Neutrophil (primary cell): ENCODE measurements at regions not wholly inside any gene's neighbourhood (a gene's known extent, or its start where the extent isn't known, plus 50 kb on each side); places are given as distances from the start of the nearest gene placed in this dataset.

ENCODE experiments used
- H3K27ac ChIP-seq: fragments of 200-600 bp; sonication (generic); 2 replicates; pipeline ENCODE4 v1.5.1; 2016; ENCODE audit warnings: mild to moderate bottlenecking, moderate library complexity
- H3K27me3 ChIP-seq: fragments of 200-600 bp; sonication (generic); 2 replicates; pipeline ENCODE4 v1.6.0; 2016; ENCODE audit warnings: mild to moderate bottlenecking
- H3K36me3 ChIP-seq: fragments of 200-600 bp; sonication (generic); 2 replicates; pipeline ENCODE4 v1.5.1; 2017
- H3K4me1 ChIP-seq, 2 experiments: fragments of 200-600 bp in 1 of 2; sonication (generic) in 1 of 2; 1 replicate in 1 of 2; 2 replicates in 1 of 2; pipeline versions ENCODE4 v1.5.1 to v1.6.1; 2013 to 2016; ENCODE audit warnings: low read depth in 1 of 2, low read length in 1 of 2, mild to moderate bottlenecking in 1 of 2, moderate library complexity in 1 of 2; ENCODE audit not compliant: control insufficient read depth in 1 of 2, insufficient read depth in 1 of 2
- H3K4me3 ChIP-seq, 2 experiments: fragments of 200-600 bp in 1 of 2; sonication (generic) in 1 of 2; 1 replicate in 1 of 2; 2 replicates in 1 of 2; pipeline ENCODE4 v1.5.1; 2013 to 2016; ENCODE audit warnings: low read depth in 1 of 2, low read length in 1 of 2, mild to moderate bottlenecking in 1 of 2, moderate library complexity in 1 of 2
- H3K9me3 ChIP-seq: fragments of 200-600 bp; sonication (generic); 2 replicates; pipeline ENCODE4 v1.5.1; 2016
- TF ChIP-seq, protein P1 (sequence below): fragments of 200-600 bp; sonication (generic); IDR thresholded peaks from 2 replicates; pipeline ENCODE4 v1.5.1; 2016; ENCODE audit warnings: antibody characterized with exemption

DNA sequence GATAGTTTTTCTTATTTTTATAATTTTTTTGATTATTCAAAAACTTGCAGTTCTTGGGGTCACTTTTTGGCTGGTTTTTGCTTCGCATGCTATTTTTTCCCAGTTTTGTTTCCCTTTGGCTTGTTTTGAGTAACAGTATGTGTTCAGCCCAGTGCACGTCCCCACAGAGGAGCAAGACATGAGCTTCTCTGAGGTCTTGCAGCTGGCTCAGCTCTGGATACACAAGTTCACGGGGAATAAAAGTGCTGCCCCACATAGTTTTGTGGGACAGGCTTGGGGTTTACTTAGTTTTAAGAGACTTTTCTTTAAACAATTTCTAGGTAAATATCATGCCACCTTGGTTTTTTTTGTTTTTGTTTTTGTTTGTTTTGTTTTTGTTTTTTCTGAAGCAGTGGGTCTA, 297.8 kb upstream of the IRX1 start:
- no peaks in the 10 kb centered on the region for H3K36me3 ChIP-seq
- H3K9me3 ChIP-seq, result no peaks in the 10 kb centered on the region
- no peaks in the 10 kb centered on the region for H3K27me3 ChIP-seq
- no peak overlapping the region for H3K4me3 ChIP-seq
- no peaks in the 10 kb centered on the region for H3K4me1 ChIP-seq
- no peak overlapping the region for H3K27ac ChIP-seq
- TF ChIP-seq, protein P1, sequence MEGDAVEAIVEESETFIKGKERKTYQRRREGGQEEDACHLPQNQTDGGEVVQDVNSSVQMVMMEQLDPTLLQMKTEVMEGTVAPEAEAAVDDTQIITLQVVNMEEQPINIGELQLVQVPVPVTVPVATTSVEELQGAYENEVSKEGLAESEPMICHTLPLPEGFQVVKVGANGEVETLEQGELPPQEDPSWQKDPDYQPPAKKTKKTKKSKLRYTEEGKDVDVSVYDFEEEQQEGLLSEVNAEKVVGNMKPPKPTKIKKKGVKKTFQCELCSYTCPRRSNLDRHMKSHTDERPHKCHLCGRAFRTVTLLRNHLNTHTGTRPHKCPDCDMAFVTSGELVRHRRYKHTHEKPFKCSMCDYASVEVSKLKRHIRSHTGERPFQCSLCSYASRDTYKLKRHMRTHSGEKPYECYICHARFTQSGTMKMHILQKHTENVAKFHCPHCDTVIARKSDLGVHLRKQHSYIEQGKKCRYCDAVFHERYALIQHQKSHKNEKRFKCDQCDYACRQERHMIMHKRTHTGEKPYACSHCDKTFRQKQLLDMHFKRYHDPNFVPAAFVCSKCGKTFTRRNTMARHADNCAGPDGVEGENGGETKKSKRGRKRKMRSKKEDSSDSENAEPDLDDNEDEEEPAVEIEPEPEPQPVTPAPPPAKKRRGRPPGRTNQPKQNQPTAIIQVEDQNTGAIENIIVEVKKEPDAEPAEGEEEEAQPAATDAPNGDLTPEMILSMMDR, result no peak

DNA sequence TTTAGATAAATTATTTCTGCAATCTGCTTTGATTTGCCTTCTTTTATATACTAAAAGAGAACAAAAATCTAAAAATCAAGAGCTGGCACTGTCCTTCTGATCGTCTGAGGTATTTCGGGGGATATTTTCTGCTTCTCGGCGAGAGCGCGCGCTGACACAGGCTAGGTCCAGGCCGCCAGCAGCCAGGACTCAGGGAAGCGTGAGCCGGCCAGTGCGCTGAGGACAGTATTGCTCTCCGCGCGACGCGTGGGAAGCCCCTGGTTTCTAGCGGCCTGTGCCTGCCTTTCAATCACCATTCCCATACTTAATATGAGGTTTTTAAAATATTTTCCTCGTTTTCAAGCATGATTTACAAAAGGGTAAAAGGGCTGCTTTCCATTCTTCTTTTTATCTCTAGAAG, 307.3 kb upstream of the IRX1 start:
- no peaks in the 10 kb centered on the region for H3K36me3 ChIP-seq
- no peak overlapping the region for H3K4me3 ChIP-seq
- no peaks in the 10 kb centered on the region for H3K9me3 ChIP-seq
- no peaks in the 10 kb centered on the region for H3K27me3 ChIP-seq
- no peak overlapping the region for H3K27ac ChIP-seq
- no peaks in the 10 kb centered on the region for H3K4me1 ChIP-seq
- TF ChIP-seq, protein P1, result no peak

DNA sequence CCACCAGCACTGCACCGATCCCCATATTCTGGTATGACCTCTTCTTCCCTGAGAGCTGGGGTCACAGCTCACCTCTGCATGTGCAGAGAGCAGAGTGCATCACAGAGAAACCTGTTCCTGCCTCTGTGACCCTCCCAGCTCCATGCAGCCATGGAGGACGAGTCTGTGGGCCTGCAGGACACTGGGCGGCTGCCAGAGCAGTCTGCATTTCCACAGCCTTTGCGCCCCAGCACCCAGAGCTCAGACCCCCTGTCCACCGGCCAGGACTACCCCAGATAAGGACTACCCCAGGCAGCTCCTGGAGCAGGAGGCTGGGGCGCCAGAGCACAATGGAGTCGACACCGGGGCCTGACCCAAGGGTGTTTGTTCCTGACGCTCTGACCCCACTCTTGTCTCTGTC, 308.1 kb upstream of the IRX1 start:
- H3K4me1 ChIP-seq, result no peaks in the 10 kb centered on the region
- TF ChIP-seq, protein P1, result no peak
- H3K36me3 ChIP-seq, result no peaks in the 10 kb centered on the region
- no peak overlapping the region for H3K4me3 ChIP-seq
- no peaks in the 10 kb centered on the region for H3K27me3 ChIP-seq
- H3K27ac ChIP-seq, result no peak overlapping the region
- no peaks in the 10 kb centered on the region for H3K9me3 ChIP-seq

DNA sequence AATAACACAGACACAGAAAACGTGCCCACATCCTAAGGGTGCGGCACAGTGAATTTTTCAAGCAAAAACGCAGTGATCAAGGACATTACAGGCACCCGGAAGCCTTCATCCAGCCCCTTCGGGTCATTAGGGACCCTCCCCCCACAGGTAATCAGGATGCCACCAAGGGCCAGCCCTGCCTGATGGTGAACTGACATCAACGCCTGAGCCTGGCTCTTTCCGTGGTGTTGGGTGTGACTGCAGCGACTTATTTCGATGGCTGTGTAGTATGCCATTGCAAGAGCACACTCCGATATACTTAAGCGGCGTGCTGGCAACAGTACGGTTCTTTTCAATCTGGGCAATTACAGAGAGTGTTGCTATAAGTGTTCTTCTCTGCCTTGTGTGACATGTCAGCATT, 310.0 kb upstream of the IRX1 start:
- no peaks in the 10 kb centered on the region for H3K27me3 ChIP-seq
- H3K4me3 ChIP-seq, result no peak overlapping the region
- TF ChIP-seq, protein P1, result no peak
- H3K36me3 ChIP-seq, result no peaks in the 10 kb centered on the region
- no peaks in the 10 kb centered on the region for H3K9me3 ChIP-seq
- no peaks in the 10 kb centered on the region for H3K4me1 ChIP-seq
- H3K27ac ChIP-seq, result no peak overlapping the region

DNA sequence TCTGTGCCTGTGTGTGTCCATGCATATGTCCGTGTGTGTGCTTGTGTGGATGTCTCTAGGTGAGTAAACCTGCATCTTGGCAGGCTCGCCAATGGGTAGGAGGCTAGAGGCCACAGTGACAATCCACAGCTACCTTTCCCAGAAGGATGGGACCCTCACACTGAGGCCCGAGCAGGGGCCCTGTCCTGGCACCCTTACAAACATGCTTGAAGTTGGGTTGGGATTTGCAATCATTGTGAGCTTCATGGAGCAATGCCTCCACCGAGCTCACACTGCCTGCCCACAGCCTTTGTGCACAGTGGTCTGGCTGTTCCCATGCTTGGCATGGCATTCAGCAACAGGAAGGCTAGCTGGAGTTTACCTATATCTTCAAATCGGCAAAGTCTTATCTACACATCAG, 311.1 kb upstream of the IRX1 start:
- Histone ChIP-seq H3K4me3 (no peak overlapping the region), H3K4me1 (no peaks in the 10 kb centered on the region), H3K27ac (no peak overlapping the region), H3K9me3 (no peaks in the 10 kb centered on the region), H3K36me3 (no peaks in the 10 kb centered on the region), H3K27me3 (no peaks in the 10 kb centered on the region)
- TF ChIP-seq, protein P1, result no peak

DNA sequence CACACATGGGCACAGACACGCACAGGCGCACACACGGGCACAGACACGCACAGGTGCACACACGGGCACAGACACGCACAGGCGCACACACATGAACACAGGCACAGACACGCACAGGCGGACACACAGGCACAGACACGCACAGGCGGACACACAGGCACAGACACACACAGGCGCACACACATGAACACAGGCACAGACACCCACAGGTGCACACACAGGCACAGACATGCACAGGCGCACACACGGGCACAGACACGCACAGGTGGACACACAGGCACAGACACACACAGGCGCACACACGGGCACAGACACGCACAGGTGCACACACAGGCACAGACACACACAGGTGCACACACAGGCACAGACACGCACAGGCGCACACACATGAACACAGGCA, 312.8 kb upstream of the IRX1 start:
- TF ChIP-seq, protein P1, result no peak
- Histone ChIP-seq H3K36me3 (no peaks in the 10 kb centered on the region), H3K9me3 (no peaks in the 10 kb centered on the region)

More for the DNA sequence above, 312.8 kb upstream of the IRX1 start:
- Histone ChIP-seq H3K27ac (no peak overlapping the region), H3K4me3 (no peak overlapping the region), H3K27me3 (no peaks in the 10 kb centered on the region), H3K4me1 (no peaks in the 10 kb centered on the region)
